BLaER1 (cell line): ENCODE measurements at regions not wholly inside any gene's neighbourhood (a gene's known extent, or its start where the extent isn't known, plus 50 kb on each side); places are given as distances from the start of the nearest gene placed in this dataset.
"Not testable (repeated sequence)": the region's sequence is repeated elsewhere in the genome, so short reads cannot be mapped to it uniquely, and the experiment has no call there.

Experiments used
- H3K27ac ChIP-seq: shearing (Covaris generic); formaldehyde crosslinking; 2 replicates; pipeline ENCODE4 v1.8.1; 2022
- H3K27me3 ChIP-seq: shearing (Covaris generic); formaldehyde crosslinking; 2 replicates; pipeline ENCODE4 v1.8.1; 2022
- H3K36me3 ChIP-seq: shearing (Covaris generic); formaldehyde crosslinking; 2 replicates; pipeline ENCODE4 v1.8.1; 2022
- H3K4me1 ChIP-seq: shearing (Covaris generic); formaldehyde crosslinking; 2 replicates; pipeline ENCODE4 v1.8.1; 2022
- H3K4me2 ChIP-seq: shearing (Covaris generic); formaldehyde crosslinking; 2 replicates; pipeline ENCODE4 v1.8.1; 2022
- H3K4me3 ChIP-seq: shearing (Covaris generic); formaldehyde crosslinking; 2 replicates; pipeline ENCODE4 v1.8.1; 2022
- H3K9ac ChIP-seq: shearing (Covaris generic); formaldehyde crosslinking; 2 replicates; pipeline ENCODE4 v1.8.1; 2022
- H3K9me3 ChIP-seq: shearing (Covaris generic); formaldehyde crosslinking; 2 replicates; pipeline ENCODE4 v1.8.1; 2022
- H4K20me1 ChIP-seq: shearing (Covaris generic); formaldehyde crosslinking; 2 replicates; pipeline ENCODE4 v1.8.1; 2022
- Cebpa-rat ChIP-seq: shearing (Covaris generic); IDR thresholded peaks from 2 replicates; pipeline ENCODE4 v1.8.1; 2022

- Histone ChIP-seq H3K9me3 (no peaks in the 10 kb centered on the region), H4K20me1 (no peaks in the 10 kb centered on the region), H3K27ac (no peak overlapping the region), H3K36me3 (no peaks in the 10 kb centered on the region), H3K9ac (no peak overlapping the region), H3K4me2 (no peak overlapping the region), H3K27me3 (no peaks in the 10 kb centered on the region), H3K4me3 (no peak overlapping the region), H3K4me1 (no peaks in the 10 kb centered on the region)
- TF ChIP-seq Cebpa-rat = no peak
Observed at GRCh38 chr9:32882705-32883104, 99.4 kb downstream of the TMEM215 start.

- TF ChIP-seq Cebpa-rat = no peak
- H3K4me2 ChIP-seq = no peak overlapping the region
Observed at GRCh38 chr9:32884482-32884881, 101.1 kb downstream of the TMEM215 start.

GRCh38 chr9:32886021-32886420, 102.7 kb downstream of the TMEM215 start:
- TF ChIP-seq Cebpa-rat = no peak
- Histone ChIP-seq H3K27ac (no peak overlapping the region), H3K4me3 (no peak overlapping the region), H3K4me1 (no peaks in the 10 kb centered on the region), H3K9me3 (no peaks in the 10 kb centered on the region), H3K27me3 (no peaks in the 10 kb centered on the region), H3K4me2 (no peak overlapping the region), H3K36me3 (no peaks in the 10 kb centered on the region), H3K9ac (no peak overlapping the region), H4K20me1 (no peaks in the 10 kb centered on the region)

More at GRCh38 chr9:32884482-32884881, 101.1 kb downstream of the TMEM215 start:
- Histone ChIP-seq H3K4me3 (no peak overlapping the region), H3K36me3 (no peaks in the 10 kb centered on the region), H3K9me3 (no peaks in the 10 kb centered on the region), H3K27me3 (no peaks in the 10 kb centered on the region), H3K9ac (no peak overlapping the region), H4K20me1 (no peaks in the 10 kb centered on the region), H3K4me1 (no peaks in the 10 kb centered on the region), H3K27ac (no peak overlapping the region)

GRCh38 chr9:32894485-32894884, 106.9 kb downstream of the APTX start:
- H3K4me2 ChIP-seq, H3K4me3 ChIP-seq, H3K36me3 ChIP-seq, H3K9ac ChIP-seq, H3K27me3 ChIP-seq, H3K27ac ChIP-seq, H4K20me1 ChIP-seq, H3K9me3 ChIP-seq, H3K4me1 ChIP-seq: not testable (repeated sequence)

- no peaks in the 10 kb centered on the region for H3K27me3 ChIP-seq
- H3K36me3 ChIP-seq = no peaks in the 10 kb centered on the region
- no peak overlapping the region for H3K27ac ChIP-seq
- H3K4me2 ChIP-seq = no peak overlapping the region
- peaks cover 7% of the 10 kb centered on the region for H3K9me3 ChIP-seq
- no peak overlapping the region for H3K4me3 ChIP-seq
- H3K9ac ChIP-seq = no peak overlapping the region
- no peak for TF ChIP-seq Cebpa-rat
- H4K20me1 ChIP-seq = no peaks in the 10 kb centered on the region
- no peaks in the 10 kb centered on the region for H3K4me1 ChIP-seq
Observed at GRCh38 chr9:32899181-32899580, 102.2 kb downstream of the APTX start.

GRCh38 chr9:32899761-32900160, 101.7 kb downstream of the APTX start:
- Histone ChIP-seq H3K27ac (no peak overlapping the region), H3K4me3 (no peak overlapping the region), H3K27me3 (no peaks in the 10 kb centered on the region), H3K36me3 (no peaks in the 10 kb centered on the region), H3K9ac (no peak overlapping the region), H3K4me2 (no peak overlapping the region), H3K4me1 (no peaks in the 10 kb centered on the region), H3K9me3 (peaks cover 7% of the 10 kb centered on the region), H4K20me1 (no peaks in the 10 kb centered on the region)
- no peak for TF ChIP-seq Cebpa-rat

- H3K27ac ChIP-seq = no peak overlapping the region
- no peak overlapping the region for H3K4me3 ChIP-seq
- no peaks in the 10 kb centered on the region for H3K4me1 ChIP-seq
- H3K27me3 ChIP-seq = no peaks in the 10 kb centered on the region
- H3K9me3 ChIP-seq = no peaks in the 10 kb centered on the region; the same call in 1 of the 2 replicates
- no peaks in the 10 kb centered on the region for H3K36me3 ChIP-seq
- no peak overlapping the region for H3K4me2 ChIP-seq
- no peak overlapping the region for H3K9ac ChIP-seq
- no peak for TF ChIP-seq Cebpa-rat
- H4K20me1 ChIP-seq = no peaks in the 10 kb centered on the region
Observed at GRCh38 chr9:32906213-32906612, 95.2 kb downstream of the APTX start.

- H3K4me1 ChIP-seq = no peaks in the 10 kb centered on the region
- no peaks in the 10 kb centered on the region for H3K27me3 ChIP-seq
- H3K4me2 ChIP-seq = no peak overlapping the region
- no peak overlapping the region for H3K4me3 ChIP-seq
- no peak for TF ChIP-seq Cebpa-rat
- no peaks in the 10 kb centered on the region for H3K9me3 ChIP-seq
- H3K9ac ChIP-seq = no peak overlapping the region
- no peaks in the 10 kb centered on the region for H3K36me3 ChIP-seq
- no peaks in the 10 kb centered on the region for H4K20me1 ChIP-seq
- H3K27ac ChIP-seq = no peak overlapping the region
Observed at GRCh38 chr9:32915802-32916201, 85.6 kb downstream of the APTX start.

GRCh38 chr9:32918628-32919027, 82.8 kb downstream of the APTX start:
- no peaks in the 10 kb centered on the region for H4K20me1 ChIP-seq
- H3K9ac ChIP-seq = no peak overlapping the region
- no peaks in the 10 kb centered on the region for H3K36me3 ChIP-seq
- H3K9me3 ChIP-seq = peaks cover 11% of the 10 kb centered on the region
- no peak overlapping the region for H3K27ac ChIP-seq
- H3K4me3 ChIP-seq = no peak overlapping the region
- no peaks in the 10 kb centered on the region for H3K4me1 ChIP-seq
- no peak overlapping the region for H3K4me2 ChIP-seq
- H3K27me3 ChIP-seq = no peaks in the 10 kb centered on the region
- no peak for TF ChIP-seq Cebpa-rat
